ENCODE measurements at regions not wholly inside any gene's neighbourhood (a gene's known extent, or its start where the extent isn't known, plus 50 kb on each side); places are given as distances from the start of the nearest gene placed in this dataset.

DNA sequence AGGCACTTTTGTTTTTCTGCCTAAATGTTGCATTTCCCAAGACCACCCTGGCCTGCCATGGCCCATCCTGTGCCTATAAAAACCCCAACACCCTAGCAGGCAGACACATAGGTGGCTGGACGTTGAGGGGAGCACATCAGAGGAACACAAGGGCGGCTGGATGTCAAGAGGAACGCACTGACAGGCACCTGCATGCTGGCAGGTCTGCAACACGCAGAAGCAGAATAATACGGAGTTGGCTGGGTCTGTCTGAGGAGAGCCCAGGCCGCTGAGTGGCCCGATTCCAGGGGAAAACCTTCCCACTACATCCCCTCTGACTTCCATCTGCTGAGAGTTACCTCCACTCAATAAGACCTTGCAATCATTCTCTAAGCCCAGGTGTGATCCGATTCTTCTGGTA lies 765.6 kb downstream of the PLOD2 start:
- TF ChIP-seq, protein P1, sequence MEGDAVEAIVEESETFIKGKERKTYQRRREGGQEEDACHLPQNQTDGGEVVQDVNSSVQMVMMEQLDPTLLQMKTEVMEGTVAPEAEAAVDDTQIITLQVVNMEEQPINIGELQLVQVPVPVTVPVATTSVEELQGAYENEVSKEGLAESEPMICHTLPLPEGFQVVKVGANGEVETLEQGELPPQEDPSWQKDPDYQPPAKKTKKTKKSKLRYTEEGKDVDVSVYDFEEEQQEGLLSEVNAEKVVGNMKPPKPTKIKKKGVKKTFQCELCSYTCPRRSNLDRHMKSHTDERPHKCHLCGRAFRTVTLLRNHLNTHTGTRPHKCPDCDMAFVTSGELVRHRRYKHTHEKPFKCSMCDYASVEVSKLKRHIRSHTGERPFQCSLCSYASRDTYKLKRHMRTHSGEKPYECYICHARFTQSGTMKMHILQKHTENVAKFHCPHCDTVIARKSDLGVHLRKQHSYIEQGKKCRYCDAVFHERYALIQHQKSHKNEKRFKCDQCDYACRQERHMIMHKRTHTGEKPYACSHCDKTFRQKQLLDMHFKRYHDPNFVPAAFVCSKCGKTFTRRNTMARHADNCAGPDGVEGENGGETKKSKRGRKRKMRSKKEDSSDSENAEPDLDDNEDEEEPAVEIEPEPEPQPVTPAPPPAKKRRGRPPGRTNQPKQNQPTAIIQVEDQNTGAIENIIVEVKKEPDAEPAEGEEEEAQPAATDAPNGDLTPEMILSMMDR (conservative IDR thresholded peaks at IDR 0.05; ENCODE audit: low read depth in 2 of 2) = no peak
- no peak for TF ChIP-seq EZH2phosphoT487 (IDR thresholded peaks at IDR 0.05; ENCODE audit: unreplicated experiment)
- TF ChIP-seq POLR2AphosphoS5 (IDR thresholded peaks at IDR 0.05; ENCODE audit: low read depth) = no peak
- TF ChIP-seq STAT1 (IDR thresholded peaks at IDR 0.05; ENCODE audit: unreplicated experiment) = no peak
